PFSK-1 (cell line): ENCODE measurements at regions not wholly inside any gene's neighbourhood (a gene's known extent, or its start where the extent isn't known, plus 50 kb on each side); places are given as distances from the start of the nearest gene placed in this dataset.

Source experiments
- POLR2AphosphoS5 ChIP-seq: IDR thresholded peaks from 2 replicates; pipeline ENCODE4 v1.6.1; 2012; ENCODE audit warnings: low read depth, mild to moderate bottlenecking, control low read depth, low read length, moderate library complexity
- SIN3A ChIP-seq: IDR thresholded peaks from 2 replicates; pipeline ENCODE4 v1.6.1; 2012; ENCODE audit warnings: mild to moderate bottlenecking, low read length, moderate library complexity, borderline replicate concordance; ENCODE audit not compliant: insufficient read depth
- TAF1 ChIP-seq: IDR thresholded peaks from 2 replicates; pipeline ENCODE4 v1.6.1; 2012; ENCODE audit warnings: low read length, control low read depth, borderline replicate concordance; ENCODE audit not compliant: insufficient read depth
- TF ChIP-seq, protein P1 (sequence below), 2 experiments: IDR thresholded peaks; 2 replicates each; pipeline versions ENCODE4 v1.6.1 to v1.8.0; 2011 to 2012; ENCODE audit warnings: low read depth in 2 of 2, low read length in 2 of 2, control low read depth in 1 of 2, inconsistent platforms in 1 of 2, mild to moderate bottlenecking in 1 of 2, moderate library complexity in 1 of 2; ENCODE audit not compliant: insufficient read depth in 1 of 2

DNA sequence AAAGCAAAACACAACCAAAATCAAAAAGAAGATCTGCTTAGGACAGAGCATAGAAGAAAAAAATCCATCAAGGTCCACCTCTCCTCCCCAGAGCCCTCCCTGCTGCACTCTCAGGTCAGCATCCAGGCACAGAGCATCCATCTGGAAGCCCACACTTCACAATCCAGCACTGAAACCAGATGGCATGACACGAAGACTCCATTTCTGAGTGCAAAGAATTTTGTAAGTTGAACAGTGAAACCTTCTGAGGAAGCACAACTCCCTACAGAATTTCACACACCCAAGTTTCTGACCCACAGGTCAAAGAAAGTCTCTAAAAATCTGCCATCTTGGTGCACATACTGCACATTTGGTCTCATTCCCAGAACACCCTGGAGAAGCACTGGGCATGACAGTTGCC lies 128.8 kb upstream of the STXBP5 start:
- no peak for TF ChIP-seq SIN3A
- TF ChIP-seq, protein P1, sequence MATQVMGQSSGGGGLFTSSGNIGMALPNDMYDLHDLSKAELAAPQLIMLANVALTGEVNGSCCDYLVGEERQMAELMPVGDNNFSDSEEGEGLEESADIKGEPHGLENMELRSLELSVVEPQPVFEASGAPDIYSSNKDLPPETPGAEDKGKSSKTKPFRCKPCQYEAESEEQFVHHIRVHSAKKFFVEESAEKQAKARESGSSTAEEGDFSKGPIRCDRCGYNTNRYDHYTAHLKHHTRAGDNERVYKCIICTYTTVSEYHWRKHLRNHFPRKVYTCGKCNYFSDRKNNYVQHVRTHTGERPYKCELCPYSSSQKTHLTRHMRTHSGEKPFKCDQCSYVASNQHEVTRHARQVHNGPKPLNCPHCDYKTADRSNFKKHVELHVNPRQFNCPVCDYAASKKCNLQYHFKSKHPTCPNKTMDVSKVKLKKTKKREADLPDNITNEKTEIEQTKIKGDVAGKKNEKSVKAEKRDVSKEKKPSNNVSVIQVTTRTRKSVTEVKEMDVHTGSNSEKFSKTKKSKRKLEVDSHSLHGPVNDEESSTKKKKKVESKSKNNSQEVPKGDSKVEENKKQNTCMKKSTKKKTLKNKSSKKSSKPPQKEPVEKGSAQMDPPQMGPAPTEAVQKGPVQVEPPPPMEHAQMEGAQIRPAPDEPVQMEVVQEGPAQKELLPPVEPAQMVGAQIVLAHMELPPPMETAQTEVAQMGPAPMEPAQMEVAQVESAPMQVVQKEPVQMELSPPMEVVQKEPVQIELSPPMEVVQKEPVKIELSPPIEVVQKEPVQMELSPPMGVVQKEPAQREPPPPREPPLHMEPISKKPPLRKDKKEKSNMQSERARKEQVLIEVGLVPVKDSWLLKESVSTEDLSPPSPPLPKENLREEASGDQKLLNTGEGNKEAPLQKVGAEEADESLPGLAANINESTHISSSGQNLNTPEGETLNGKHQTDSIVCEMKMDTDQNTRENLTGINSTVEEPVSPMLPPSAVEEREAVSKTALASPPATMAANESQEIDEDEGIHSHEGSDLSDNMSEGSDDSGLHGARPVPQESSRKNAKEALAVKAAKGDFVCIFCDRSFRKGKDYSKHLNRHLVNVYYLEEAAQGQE (IDR thresholded peaks at IDR 0.05; ENCODE audit: insufficient read depth in 1 of 2, low read depth in 2 of 2, low read length in 2 of 2), result no peak
- TF ChIP-seq POLR2AphosphoS5, result no peak
- TF ChIP-seq TAF1, result no peak
